ENCODE measurements at regions not wholly inside any gene's neighbourhood (a gene's known extent, or its start where the extent isn't known, plus 50 kb on each side); places are given as distances from the start of the nearest gene placed in this dataset.

DNA sequence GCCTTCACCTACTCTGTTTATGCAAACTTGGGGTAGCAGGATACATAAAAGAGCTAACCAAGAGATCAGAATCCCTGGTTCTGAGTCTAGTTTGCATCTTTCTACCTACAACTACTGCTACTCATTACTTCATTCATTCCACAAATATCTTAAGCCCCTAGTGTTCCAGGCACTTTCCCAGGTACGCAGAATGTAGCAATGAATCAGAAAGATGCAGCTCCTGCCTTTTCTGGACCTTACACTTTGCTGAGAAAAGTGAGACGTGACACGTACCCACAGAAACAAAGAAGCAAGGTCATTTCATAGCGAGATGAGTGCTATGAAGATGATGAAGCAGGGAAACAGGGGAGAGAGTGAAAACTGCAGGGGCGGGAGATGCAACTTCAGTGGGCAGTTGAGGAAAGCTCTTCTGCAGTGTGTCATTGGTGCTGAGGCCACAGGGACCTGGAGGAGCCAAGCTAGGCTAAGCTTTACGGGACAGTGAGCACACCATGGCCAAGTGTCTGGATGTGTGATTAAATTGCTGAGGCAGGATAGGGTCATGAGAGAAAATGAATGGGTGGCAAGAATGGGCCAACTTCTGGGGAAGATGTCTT is 167.9 kb downstream of the TNFSF18 start:
- Histone ChIP-seq H3F3A (ENCODE audit: insufficient read depth) (no peaks in the 10 kb centered on the region), H3K27me3 (ENCODE audit: low read length) (no peaks in the 10 kb centered on the region), H4K20me1 (ENCODE audit: low read depth, low read length) (no peaks in the 10 kb centered on the region), H3K27ac (ENCODE audit: low read depth, low read length) (no peak overlapping the region), H3K9me3 (ENCODE audit: insufficient read depth, low read length) (no peaks in the 10 kb centered on the region), H3K36me3 (ENCODE audit: low read length) (no peaks in the 10 kb centered on the region), H3K9ac (ENCODE audit: low read length) (no peak overlapping the region), H3K9me2 (replicated peaks; ENCODE audit: insufficient read depth, low read length) (no peaks in the 10 kb centered on the region), H3K79me2 (ENCODE audit: insufficient read depth, low read length) (no peaks in the 10 kb centered on the region), H3K4me2 (ENCODE audit: low read depth, low read length, poor library complexity, severe bottlenecking) (no peak overlapping the region), H2AFZ (ENCODE audit: low read depth, low read length, severe bottlenecking) (no peak overlapping the region), H3K4me3 (ENCODE audit: insufficient read depth, low read length, poor library complexity, severe bottlenecking) (no peak overlapping the region)
- no peak for TF ChIP-seq EZH2phosphoT487 (conservative IDR thresholded peaks at IDR 0.05; ENCODE audit: low read length)
- TF ChIP-seq, protein P1, sequence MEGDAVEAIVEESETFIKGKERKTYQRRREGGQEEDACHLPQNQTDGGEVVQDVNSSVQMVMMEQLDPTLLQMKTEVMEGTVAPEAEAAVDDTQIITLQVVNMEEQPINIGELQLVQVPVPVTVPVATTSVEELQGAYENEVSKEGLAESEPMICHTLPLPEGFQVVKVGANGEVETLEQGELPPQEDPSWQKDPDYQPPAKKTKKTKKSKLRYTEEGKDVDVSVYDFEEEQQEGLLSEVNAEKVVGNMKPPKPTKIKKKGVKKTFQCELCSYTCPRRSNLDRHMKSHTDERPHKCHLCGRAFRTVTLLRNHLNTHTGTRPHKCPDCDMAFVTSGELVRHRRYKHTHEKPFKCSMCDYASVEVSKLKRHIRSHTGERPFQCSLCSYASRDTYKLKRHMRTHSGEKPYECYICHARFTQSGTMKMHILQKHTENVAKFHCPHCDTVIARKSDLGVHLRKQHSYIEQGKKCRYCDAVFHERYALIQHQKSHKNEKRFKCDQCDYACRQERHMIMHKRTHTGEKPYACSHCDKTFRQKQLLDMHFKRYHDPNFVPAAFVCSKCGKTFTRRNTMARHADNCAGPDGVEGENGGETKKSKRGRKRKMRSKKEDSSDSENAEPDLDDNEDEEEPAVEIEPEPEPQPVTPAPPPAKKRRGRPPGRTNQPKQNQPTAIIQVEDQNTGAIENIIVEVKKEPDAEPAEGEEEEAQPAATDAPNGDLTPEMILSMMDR (IDR thresholded peaks at IDR 0.05; ENCODE audit: insufficient read depth, low read length, poor library complexity, severe bottlenecking) = no peak

DNA sequence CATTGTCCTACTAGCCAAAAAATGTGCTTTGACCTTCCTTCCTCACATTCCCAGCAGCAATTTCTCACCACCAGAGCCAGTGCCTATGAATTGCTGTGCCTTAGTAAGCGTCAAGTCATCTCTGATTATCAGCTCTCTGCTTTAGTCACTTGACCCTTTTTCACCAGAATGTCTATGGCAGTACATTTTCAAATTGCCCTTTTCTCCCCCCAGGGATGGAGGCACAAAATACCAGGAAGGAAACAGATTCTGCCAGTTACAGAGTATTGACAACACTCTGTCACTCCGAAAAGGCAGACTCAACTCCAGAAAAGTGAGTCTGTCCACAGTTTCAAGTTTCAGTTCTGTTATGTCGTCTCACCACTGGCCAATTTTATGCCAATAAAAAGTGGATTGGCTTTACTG is 167.4 kb downstream of the TNFSF18 start:
- H2AFZ ChIP-seq (ENCODE audit: low read depth, low read length, severe bottlenecking) = no peak overlapping the region
- no peak overlapping the region for H3K4me2 ChIP-seq (ENCODE audit: low read depth, low read length, poor library complexity, severe bottlenecking)

DNA sequence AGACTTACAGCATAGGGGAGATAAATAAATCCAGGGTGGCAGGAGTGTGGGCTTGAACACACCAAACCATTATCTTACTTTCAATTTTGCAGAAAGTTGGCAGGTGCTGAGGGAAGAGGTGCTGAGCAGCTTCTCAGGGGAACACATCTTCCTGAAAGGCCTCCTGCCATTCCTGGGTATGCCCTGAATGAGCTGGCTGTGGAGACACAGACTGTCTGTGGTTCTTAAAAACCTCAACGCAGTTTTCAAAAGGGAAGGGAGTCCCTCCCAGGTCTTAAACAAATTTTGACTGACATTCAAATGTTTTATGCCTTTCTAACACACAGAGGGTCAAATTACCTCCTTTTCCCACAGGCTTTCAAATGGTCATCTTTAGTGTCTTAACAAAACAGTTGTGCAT is 166.9 kb downstream of the TNFSF18 start:
- Histone ChIP-seq H4K20me1 (ENCODE audit: low read depth, low read length) (no peaks in the 10 kb centered on the region), H3K4me2 (ENCODE audit: low read depth, low read length, poor library complexity, severe bottlenecking) (no peak overlapping the region), H3K79me2 (ENCODE audit: insufficient read depth, low read length) (no peaks in the 10 kb centered on the region), H3K9ac (ENCODE audit: low read length) (no peak overlapping the region), H3K27ac (ENCODE audit: low read depth, low read length) (no peak overlapping the region), H3K27me3 (ENCODE audit: low read length) (no peaks in the 10 kb centered on the region), H3K9me2 (replicated peaks; ENCODE audit: insufficient read depth, low read length) (no peaks in the 10 kb centered on the region), H3K36me3 (ENCODE audit: low read length) (no peaks in the 10 kb centered on the region), H3K9me3 (ENCODE audit: insufficient read depth, low read length) (no peaks in the 10 kb centered on the region), H3K4me3 (ENCODE audit: insufficient read depth, low read length, poor library complexity, severe bottlenecking) (no peak overlapping the region), H2AFZ (ENCODE audit: low read depth, low read length, severe bottlenecking) (no peak overlapping the region), H3F3A (ENCODE audit: insufficient read depth) (no peaks in the 10 kb centered on the region)
- TF ChIP-seq, protein P1 (IDR thresholded peaks at IDR 0.05; ENCODE audit: insufficient read depth, low read length, poor library complexity, severe bottlenecking) = no peak
- no peak for TF ChIP-seq EZH2phosphoT487 (conservative IDR thresholded peaks at IDR 0.05; ENCODE audit: low read length)

More for the DNA sequence above, 167.4 kb downstream of the TNFSF18 start:
- TF ChIP-seq EZH2phosphoT487 (conservative IDR thresholded peaks at IDR 0.05; ENCODE audit: low read length) = no peak
- TF ChIP-seq, protein P1 (IDR thresholded peaks at IDR 0.05; ENCODE audit: insufficient read depth, low read length, poor library complexity, severe bottlenecking) = no peak
- H3K9me2 ChIP-seq (replicated peaks; ENCODE audit: insufficient read depth, low read length) = no peaks in the 10 kb centered on the region
- H3K27me3 ChIP-seq (ENCODE audit: low read length) = no peaks in the 10 kb centered on the region
- no peaks in the 10 kb centered on the region for H3K79me2 ChIP-seq (ENCODE audit: insufficient read depth, low read length)
- no peaks in the 10 kb centered on the region for H4K20me1 ChIP-seq (ENCODE audit: low read depth, low read length)
- H3K36me3 ChIP-seq (ENCODE audit: low read length) = no peaks in the 10 kb centered on the region
- H3K9me3 ChIP-seq (ENCODE audit: insufficient read depth, low read length) = no peaks in the 10 kb centered on the region
- no peaks in the 10 kb centered on the region for H3F3A ChIP-seq (ENCODE audit: insufficient read depth)
- no peak overlapping the region for H3K9ac ChIP-seq (ENCODE audit: low read length)
- no peak overlapping the region for H3K4me3 ChIP-seq (ENCODE audit: insufficient read depth, low read length, poor library complexity, severe bottlenecking)
- H3K27ac ChIP-seq (ENCODE audit: low read depth, low read length) = no peak overlapping the region

Measured in SU-DHL-6 (cell line).